ENCODE measurements at regions not wholly inside any gene's neighbourhood (a gene's known extent, or its start where the extent isn't known, plus 50 kb on each side); places are given as distances from the start of the nearest gene placed in this dataset.

GRCh38 chr6:14193524-14193923 is 76.0 kb downstream of the CD83 start:
- ChIA-PET POLR2A (no interaction called here), CTCF (no interaction called here), RAD21 (ENCODE audit: low non-redundant PET in 1 of 2, low total read pairs in 2 of 2, uncharacterized antibody in 2 of 2, unreplicated experiment in 2 of 2) (no interaction called here)
- Histone ChIP-seq H3K4me2 (ENCODE audit: low read length) (no peak overlapping the region), H3K4me3 (replicated peaks in 1 of 2; ENCODE audit: low read depth in 1 of 2, low read length in 2 of 2) (no peak overlapping the region), H2AFZ (ENCODE audit: low read depth, low read length, poor library complexity, severe bottlenecking) (no peak overlapping the region), H3K9ac (ENCODE audit: low read length) (no peak overlapping the region), H3K9me3 (ENCODE audit: control insufficient read depth in 1 of 2, insufficient read depth in 1 of 2, low read depth in 1 of 2, low read length in 2 of 2) (no peaks in the 10 kb centered on the region), H3K79me2 (ENCODE audit: insufficient read depth, low read length) (no peaks in the 10 kb centered on the region), H3K27ac (ENCODE audit: low read depth, low read length) (no peak overlapping the region), H3K4me1 (ENCODE audit: control insufficient read depth in 1 of 2, insufficient read depth in 2 of 2, low read length in 2 of 2) (no peaks in the 10 kb centered on the region), H3K36me3 (ENCODE audit: control insufficient read depth in 1 of 2, insufficient read depth in 2 of 2, low read length in 2 of 2) (no peaks in the 10 kb centered on the region), H3K27me3 (ENCODE audit: insufficient read depth, low read length) (no peaks in the 10 kb centered on the region), H3K9me2 (ENCODE audit: insufficient read depth) (no peaks in the 10 kb centered on the region; the same call in 1 of the 2 replicates), H4K20me1 (ENCODE audit: insufficient read depth) (no peaks in the 10 kb centered on the region)
- TF ChIP-seq MAX (IDR thresholded peaks at IDR 0.05), result no peak
- TF ChIP-seq ATF3 (IDR thresholded peaks at IDR 0.05), result no peak
- TF ChIP-seq CEBPB (IDR thresholded peaks at IDR 0.05; ENCODE audit: low read depth), result no peak
- no peak for TF ChIP-seq ZNF274 (IDR thresholded peaks at IDR 0.05; ENCODE audit: low read depth, low read length)
- TF ChIP-seq ZFX (IDR thresholded peaks at IDR 0.05), result no peak
- no peak for TF ChIP-seq POLR2AphosphoS5 (IDR thresholded peaks at IDR 0.05; ENCODE audit: low read depth, low read length)
- TF ChIP-seq TCF7L2 (IDR thresholded peaks at IDR 0.05; ENCODE audit: borderline replicate concordance, extremely low read depth, insufficient read depth, insufficient read length), result no peak
- TF ChIP-seq CBX3 (IDR thresholded peaks at IDR 0.05; ENCODE audit: low read depth), result no peak
- TF ChIP-seq SIN3A (IDR thresholded peaks at IDR 0.05; ENCODE audit: low read depth), result no peak
- no peak for TF ChIP-seq ELF1 (IDR thresholded peaks at IDR 0.05; ENCODE audit: borderline replicate concordance, low read depth)
- no peak for TF ChIP-seq EZH2phosphoT487 (IDR thresholded peaks at IDR 0.05; ENCODE audit: borderline replicate concordance)
- TF ChIP-seq ZBTB33 (IDR thresholded peaks at IDR 0.05; ENCODE audit: extremely low read depth, insufficient replicate concordance, low read length), result no peak
- no peak for TF ChIP-seq SRF (IDR thresholded peaks at IDR 0.05; ENCODE audit: low read depth)
- TF ChIP-seq SP1 (IDR thresholded peaks at IDR 0.05; ENCODE audit: low read depth), result no peak
- TF ChIP-seq RAD21 (IDR thresholded peaks at IDR 0.05; ENCODE audit: low read depth), result no peak
- no peak for TF ChIP-seq EGR1 (IDR thresholded peaks at IDR 0.05; ENCODE audit: low read depth)
- TF ChIP-seq CTCF (IDR thresholded peaks at IDR 0.05 in 2 of 3, conservative IDR thresholded peaks at IDR 0.05 in 1 of 3; ENCODE audit: borderline replicate concordance in 1 of 3, insufficient read depth in 1 of 3, low read depth in 2 of 3, low read length in 2 of 3), result no peak
- no peak for DNase-seq (ENCODE audit: low read depth, low spot score)
- no TSS peak for BruUV-seq (replicated peaks)
- intact Hi-C loops (cut with micrococcal nuclease), result no loop called here
- ATAC-seq, result no peak

All from HCT116 (cell line).